AG08395 (cell line): ENCODE measurements at regions not wholly inside any gene's neighbourhood (a gene's known extent, or its start where the extent isn't known, plus 50 kb on each side); places are given as distances from the start of the nearest gene placed in this dataset.
"Not testable (repeated sequence)": the region's sequence is repeated elsewhere in the genome, so short reads cannot be mapped to it uniquely, and the experiment has no call there.

Experiments
- DNase-seq: peaks from one replicate; pipeline ENCODE4 v3.0.0; 2012; ENCODE audit warnings: mixed read lengths, low spot score

DNA sequence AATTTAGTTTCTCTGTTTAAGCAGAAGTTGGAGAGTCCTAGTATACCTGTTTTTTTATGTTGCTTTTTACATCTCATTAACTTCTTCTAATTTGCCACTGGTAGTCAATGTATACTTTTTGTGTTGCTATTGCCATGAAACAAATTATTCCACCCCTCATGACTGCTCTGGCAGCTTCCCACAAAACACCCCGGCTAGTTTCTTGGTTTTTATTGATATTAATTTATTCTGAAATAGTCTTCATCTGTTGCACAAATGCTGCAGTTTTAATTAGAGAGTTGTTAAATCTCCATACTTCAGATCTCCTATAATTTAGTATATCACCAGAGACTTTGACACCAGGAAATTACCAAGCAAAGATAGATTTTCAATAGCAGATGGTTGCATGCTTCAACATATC is 1159.3 kb upstream of the PRR20A start:
- DNase-seq: no peak

GRCh38 chr13:55984026-55984425 is 1156.7 kb upstream of the PRR20A start:
- not testable (repeated sequence) for DNase-seq

GRCh38 chr13:55990631-55991030 is 1150.1 kb upstream of the PRR20A start:
- no peak for DNase-seq

- DNase-seq: no peak
Measured at GRCh38 chr13:55991666-55992065, 1149.1 kb upstream of the PRR20A start.

DNA sequence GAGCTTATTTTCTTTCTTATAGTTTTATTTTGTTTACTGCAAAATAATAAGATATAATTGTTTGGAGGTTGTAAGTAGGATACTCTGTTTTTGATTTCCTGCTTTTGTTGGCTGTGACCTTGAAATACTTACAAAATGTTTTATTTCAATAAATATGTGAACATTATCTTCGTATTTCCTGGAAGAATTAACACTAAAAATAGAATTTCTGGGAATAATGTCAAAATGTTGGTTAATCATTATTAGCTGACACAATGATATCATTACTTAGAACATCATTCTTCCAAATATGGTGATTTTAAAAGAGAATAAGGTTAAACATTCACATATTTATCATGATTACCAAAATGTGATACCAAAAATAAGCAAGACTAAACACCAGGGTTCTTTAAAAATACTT is 1148.6 kb upstream of the PRR20A start:
- DNase-seq: no peak

GRCh38 chr13:55999709-56000108 is 1141.0 kb upstream of the PRR20A start:
- DNase-seq: no peak

- DNase-seq: no peak
Measured at GRCh38 chr13:56009418-56009817, 1131.3 kb upstream of the PRR20A start.

GRCh38 chr13:56012644-56013043 is 1128.1 kb upstream of the PRR20A start:
- no peak for DNase-seq

- DNase-seq: no peak
Measured at GRCh38 chr13:56015919-56016318, 1124.8 kb upstream of the PRR20A start.

GRCh38 chr13:56019606-56020005 is 1121.1 kb upstream of the PRR20A start:
- no peak for DNase-seq

- DNase-seq: no peak
Measured at GRCh38 chr13:56020425-56020824, 1120.3 kb upstream of the PRR20A start.

DNA sequence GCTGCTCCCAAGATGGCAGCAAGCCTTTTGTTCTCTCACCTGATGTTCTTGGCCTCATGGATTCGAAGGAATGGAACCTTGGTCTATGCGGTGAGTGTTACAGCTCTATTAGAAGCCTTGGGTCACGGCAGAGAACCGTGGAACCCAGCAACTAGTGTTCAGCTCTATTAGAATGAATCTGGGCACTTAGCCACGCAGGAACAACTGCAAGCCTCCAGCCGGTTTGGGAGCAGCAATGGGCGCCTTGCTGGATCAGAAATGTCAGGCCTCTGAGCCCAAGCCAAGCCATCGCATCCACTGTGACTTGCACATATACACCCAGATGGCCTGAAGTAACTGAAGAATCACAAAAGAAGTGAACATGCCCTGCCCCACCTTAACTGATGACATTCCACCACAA is 1100.7 kb upstream of the PRR20A start:
- DNase-seq: no peak

- DNase-seq: no peak
Measured at GRCh38 chr13:56066321-56066720, 1074.4 kb upstream of the PRR20A start.

DNA sequence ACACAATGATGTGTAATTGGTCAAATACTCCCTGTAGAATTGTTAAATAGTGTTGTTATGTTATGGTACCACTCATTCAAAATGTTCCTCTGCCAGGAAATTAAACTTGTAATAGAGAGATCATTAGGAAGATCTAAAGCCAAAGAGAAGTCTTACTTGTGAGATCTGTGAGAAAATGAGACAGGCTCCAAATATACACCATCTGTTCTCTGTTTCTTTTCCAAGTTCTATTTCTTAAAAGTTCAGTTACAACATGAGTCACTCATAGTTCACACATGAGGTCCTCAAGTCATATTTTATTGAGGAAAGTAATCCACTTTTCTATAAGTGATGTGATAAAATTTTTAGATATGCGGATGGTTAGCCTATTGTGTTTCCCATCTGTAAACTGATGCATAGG is 1038.1 kb upstream of the PRR20A start:
- no peak for DNase-seq

GRCh38 chr13:56110751-56111150 is 1030.0 kb upstream of the PRR20A start:
- DNase-seq: no peak

GRCh38 chr13:56134524-56134923 is 1006.2 kb upstream of the PRR20A start:
- DNase-seq: no peak

GRCh38 chr13:56166864-56167263 is 973.9 kb upstream of the PRR20A start:
- DNase-seq: no peak

DNA sequence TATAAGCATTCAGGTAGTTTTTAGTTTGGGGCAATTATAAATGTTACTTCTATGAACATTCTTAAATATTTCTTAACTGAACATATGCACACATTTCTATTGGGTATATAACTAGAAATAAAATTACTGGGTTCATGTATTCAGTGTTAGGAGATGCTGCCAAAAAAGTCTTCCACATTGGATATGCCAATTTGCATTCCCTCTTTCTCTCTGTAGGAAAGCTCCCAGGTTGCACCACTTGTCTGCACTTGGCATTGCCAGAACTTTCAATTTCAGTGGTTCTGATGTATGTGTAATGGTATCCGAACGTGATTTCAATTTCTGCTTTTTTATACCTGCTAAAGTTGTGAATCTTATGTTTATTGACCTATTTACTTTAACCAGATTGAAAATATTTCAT is 972.1 kb upstream of the PRR20A start:
- no peak for DNase-seq

GRCh38 chr13:56173346-56173745 is 967.4 kb upstream of the PRR20A start:
- no peak for DNase-seq

GRCh38 chr13:56182598-56182997 is 958.1 kb upstream of the PRR20A start:
- no peak for DNase-seq

- no peak for DNase-seq
Measured at GRCh38 chr13:56187331-56187730, 953.4 kb upstream of the PRR20A start.

DNA sequence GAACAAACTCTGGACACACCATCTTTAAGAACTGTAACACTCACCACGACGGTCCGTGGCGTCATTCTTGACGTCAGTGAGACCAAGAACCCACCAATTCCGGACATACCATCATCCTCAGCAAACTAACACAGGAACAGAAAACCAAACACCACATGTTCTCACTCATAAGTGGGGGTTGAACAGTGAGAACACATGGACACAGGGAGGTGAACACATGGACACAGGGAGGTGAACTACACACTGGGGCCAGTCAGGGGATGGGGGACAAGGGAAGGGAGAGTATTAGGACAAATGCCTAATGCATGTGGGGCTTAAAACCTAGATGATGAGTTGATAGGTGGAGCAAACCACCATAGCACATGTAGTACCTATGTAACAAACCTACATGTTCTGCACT is 952.1 kb upstream of the PRR20A start:
- not testable (repeated sequence) for DNase-seq

- no peak for DNase-seq
Measured at GRCh38 chr13:56189439-56189838, 951.3 kb upstream of the PRR20A start.

- no peak for DNase-seq
Measured at GRCh38 chr13:56189978-56190377, 950.7 kb upstream of the PRR20A start.

DNA sequence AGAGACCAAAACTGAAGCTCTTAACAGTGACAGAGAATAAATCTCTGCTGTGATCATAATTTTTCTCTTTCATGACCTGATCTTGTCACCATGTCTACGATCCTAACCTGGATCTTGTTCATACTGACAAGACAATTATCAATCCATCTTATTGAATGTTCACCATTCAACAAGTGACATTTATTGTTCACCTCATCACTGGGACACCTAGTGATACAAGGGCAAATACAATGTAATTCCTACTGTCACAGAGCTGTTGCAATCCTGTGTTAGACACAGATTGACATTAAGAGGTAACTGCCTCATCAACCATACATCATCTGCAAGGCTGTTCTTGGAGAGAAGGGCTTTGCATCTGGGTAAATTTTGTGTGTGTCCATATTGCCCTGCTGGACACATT is 942.4 kb upstream of the PRR20A start:
- no peak for DNase-seq
